Neural progenitor cell (in vitro differentiated cells): ENCODE measurements at regions not wholly inside any gene's neighbourhood (a gene's known extent, or its start where the extent isn't known, plus 50 kb on each side); places are given as distances from the start of the nearest gene placed in this dataset.

Experiments used
- DNase-seq: peaks from one replicate; pipeline ENCODE4 v3.0.0-alpha.2; 2016; ENCODE audit warnings: low spot score
- H2AFZ ChIP-seq: fragments of 200-600 bp; sonication (generic); replicated peaks from 2 replicates; pipeline ENCODE4 v1.6.1; 2016; ENCODE audit warnings: antibody characterized with exemption
- H3F3A ChIP-seq: fragments of 200-600 bp; sonication (generic); 2 replicates; pipeline ENCODE4 v1.6.1; 2016; ENCODE audit warnings: antibody characterized with exemption, low read depth
- H3K27ac ChIP-seq: fragments of 200-600 bp; sonication (generic); 2 replicates; pipeline ENCODE4 v1.5.1; 2016; ENCODE audit warnings: mild to moderate bottlenecking
- H3K27me3 ChIP-seq: fragments of 200-600 bp; sonication (generic); 2 replicates; pipeline ENCODE4 v1.6.1; 2016; ENCODE audit warnings: mild to moderate bottlenecking, moderate library complexity
- H3K36me3 ChIP-seq: fragments of 200-600 bp; sonication (generic); 2 replicates; pipeline ENCODE4 v1.5.1; 2016
- H3K4me1 ChIP-seq: fragments of 200-600 bp; sonication (generic); 2 replicates; pipeline ENCODE4 v1.6.1; 2016; ENCODE audit warnings: mixed run types
- H3K4me2 ChIP-seq: fragments of 200-600 bp; sonication (generic); 2 replicates; pipeline ENCODE4 v1.6.1; 2016
- H3K4me3 ChIP-seq: fragments of 200-600 bp; sonication (generic); 2 replicates; pipeline ENCODE4 v1.5.1; 2016
- H3K79me2 ChIP-seq: fragments of 200-600 bp; sonication (generic); 2 replicates; pipeline ENCODE4 v1.6.1; 2016; ENCODE audit warnings: low read depth
- H3K9ac ChIP-seq: fragments of 200-600 bp; sonication (generic); 2 replicates; pipeline ENCODE4 v1.6.1; 2016
- H3K9me3 ChIP-seq: fragments of 200-600 bp; sonication (generic); 2 replicates; pipeline ENCODE4 v1.5.1; 2016; ENCODE audit warnings: low read depth
- H4K20me1 ChIP-seq: fragments of 200-600 bp; sonication (generic); 2 replicates; pipeline ENCODE4 v1.6.1; 2016; ENCODE audit warnings: low read depth
- H3K27ac Mint-ChIP-seq: 3 replicates; pipeline ENCODE4 v1.8.0; 2021; ENCODE audit warnings: mixed read lengths
- H3K27me3 Mint-ChIP-seq: 2 replicates; pipeline ENCODE4 v1.8.0; 2022; ENCODE audit warnings: low read depth, mild to moderate bottlenecking, inconsistent platforms, moderate library complexity, mixed read lengths; ENCODE audit not compliant: insufficient read depth
- H3K36me3 Mint-ChIP-seq: 3 replicates; pipeline ENCODE4 v1.8.0; 2021; ENCODE audit warnings: mixed read lengths
- H3K4me1 Mint-ChIP-seq: 3 replicates; pipeline ENCODE4 v1.8.0; 2021; ENCODE audit warnings: mixed read lengths
- H3K4me3 Mint-ChIP-seq: 3 replicates; pipeline ENCODE4 v1.8.0; 2021; ENCODE audit warnings: mild to moderate bottlenecking, moderate library complexity, mixed read lengths
- H3K9me3 Mint-ChIP-seq: 3 replicates; pipeline ENCODE4 v1.8.0; 2020; ENCODE audit warnings: mixed read lengths
- CTCF ChIP-seq: fragments of 200-600 bp; sonication (generic); IDR thresholded peaks from 2 replicates; pipeline ENCODE4 v1.5.1; 2017; ENCODE audit warnings: antibody characterized with exemption, mild to moderate bottlenecking
- EZH2 ChIP-seq: fragments of 200-600 bp; sonication (generic); IDR thresholded peaks from 2 replicates; pipeline ENCODE4 v1.6.1; 2017; ENCODE audit warnings: antibody characterized with exemption, mild to moderate bottlenecking, moderate library complexity
- EZH2phosphoT487 ChIP-seq: fragments of 200-600 bp; sonication (generic); IDR thresholded peaks from 2 replicates; pipeline ENCODE4 v1.6.1; 2017; ENCODE audit warnings: antibody characterized with exemption

- Histone ChIP-seq H3K4me3 (no peak overlapping the region), H2AFZ (no peak overlapping the region), H3K9ac (no peak overlapping the region), H3K27me3 (no peaks in the 10 kb centered on the region), H3K36me3 (no peaks in the 10 kb centered on the region), H3F3A (no peaks in the 10 kb centered on the region), H3K9me3 (no peaks in the 10 kb centered on the region), H4K20me1 (no peaks in the 10 kb centered on the region), H3K4me1 (no peaks in the 10 kb centered on the region), H3K79me2 (no peaks in the 10 kb centered on the region), H3K4me2 (no peak overlapping the region), H3K27ac (no peak overlapping the region)
- H3K4me1 Mint-ChIP-seq = no peaks in the 10 kb centered on the region
- TF ChIP-seq CTCF (no peak), EZH2 (no peak), EZH2phosphoT487 (no peak)
- DNase-seq = no peak
- H3K27me3 Mint-ChIP-seq = no peaks in the 10 kb centered on the region
- H3K27ac Mint-ChIP-seq = no peak overlapping the region
- no peak overlapping the region for H3K4me3 Mint-ChIP-seq
- H3K36me3 Mint-ChIP-seq = no peaks in the 10 kb centered on the region
- H3K9me3 Mint-ChIP-seq = no peaks in the 10 kb centered on the region
Measured at GRCh38 chr18:1495387-1495786, 590.7 kb downstream of the ADCYAP1 start.

GRCh38 chr18:1496096-1496495 lies 591.4 kb downstream of the ADCYAP1 start:
- H4K20me1 ChIP-seq = no peaks in the 10 kb centered on the region
- H3K79me2 ChIP-seq = no peaks in the 10 kb centered on the region
- DNase-seq = no peak
- H3F3A ChIP-seq = no peaks in the 10 kb centered on the region
- H3K9ac ChIP-seq = no peak overlapping the region
- H3K27me3 ChIP-seq = no peaks in the 10 kb centered on the region
- no peaks in the 10 kb centered on the region for H3K4me1 ChIP-seq
- no peak overlapping the region for H3K4me2 ChIP-seq
- no peak overlapping the region for H3K4me3 ChIP-seq
- no peak overlapping the region for H3K27ac ChIP-seq
- H3K36me3 Mint-ChIP-seq = no peaks in the 10 kb centered on the region
- no peaks in the 10 kb centered on the region for H3K9me3 ChIP-seq
- no peak overlapping the region for H2AFZ ChIP-seq
- no peaks in the 10 kb centered on the region for H3K4me1 Mint-ChIP-seq
- no peak overlapping the region for H3K27ac Mint-ChIP-seq
- no peak overlapping the region for H3K4me3 Mint-ChIP-seq
- H3K36me3 ChIP-seq = no peaks in the 10 kb centered on the region
- no peaks in the 10 kb centered on the region for H3K9me3 Mint-ChIP-seq
- TF ChIP-seq CTCF (no peak), EZH2 (no peak), EZH2phosphoT487 (no peak)
- H3K27me3 Mint-ChIP-seq = no peaks in the 10 kb centered on the region

GRCh38 chr18:1498216-1498615 lies 593.5 kb downstream of the ADCYAP1 start:
- H3K79me2 ChIP-seq = no peaks in the 10 kb centered on the region
- H3K9me3 Mint-ChIP-seq = no peaks in the 10 kb centered on the region
- H3K9ac ChIP-seq = no peak overlapping the region
- H4K20me1 ChIP-seq = no peaks in the 10 kb centered on the region
- H3K36me3 ChIP-seq = no peaks in the 10 kb centered on the region
- TF ChIP-seq CTCF = no peak
- no peak for TF ChIP-seq EZH2phosphoT487
- TF ChIP-seq EZH2 = no peak
- H3F3A ChIP-seq = no peaks in the 10 kb centered on the region
- H3K36me3 Mint-ChIP-seq = no peaks in the 10 kb centered on the region
- H3K27me3 Mint-ChIP-seq = no peaks in the 10 kb centered on the region
- no peak overlapping the region for H3K4me2 ChIP-seq
- no peaks in the 10 kb centered on the region for H3K9me3 ChIP-seq
- H3K27me3 ChIP-seq = no peaks in the 10 kb centered on the region
- H3K27ac Mint-ChIP-seq = no peak overlapping the region
- no peak overlapping the region for H3K27ac ChIP-seq
- H3K4me3 Mint-ChIP-seq = no peak overlapping the region
- H3K4me1 Mint-ChIP-seq = no peaks in the 10 kb centered on the region
- no peak for DNase-seq
- H3K4me3 ChIP-seq = no peak overlapping the region
- H3K4me1 ChIP-seq = no peaks in the 10 kb centered on the region
- no peak overlapping the region for H2AFZ ChIP-seq

- no peak for TF ChIP-seq EZH2
- no peak for TF ChIP-seq EZH2phosphoT487
- TF ChIP-seq CTCF = peak; percentile 10
- Mint-ChIP-seq H3K9me3 (no peaks in the 10 kb centered on the region), H3K27ac (no peak overlapping the region), H3K4me1 (no peaks in the 10 kb centered on the region), H3K4me3 (no peak overlapping the region), H3K27me3 (no peaks in the 10 kb centered on the region), H3K36me3 (no peaks in the 10 kb centered on the region)
- no peaks in the 10 kb centered on the region for H3K79me2 ChIP-seq
- H3K4me3 ChIP-seq = no peak overlapping the region
- no peaks in the 10 kb centered on the region for H3K4me1 ChIP-seq
- no peak for DNase-seq
- H3K36me3 ChIP-seq = no peaks in the 10 kb centered on the region
- no peaks in the 10 kb centered on the region for H3F3A ChIP-seq
- no peak overlapping the region for H3K9ac ChIP-seq
- no peaks in the 10 kb centered on the region for H4K20me1 ChIP-seq
- no peak overlapping the region for H3K27ac ChIP-seq
- H3K27me3 ChIP-seq = no peaks in the 10 kb centered on the region
- H2AFZ ChIP-seq = no peak overlapping the region
- no peaks in the 10 kb centered on the region for H3K9me3 ChIP-seq
- no peak overlapping the region for H3K4me2 ChIP-seq
Measured at GRCh38 chr18:1499265-1499664, 594.6 kb downstream of the ADCYAP1 start.
